Stomach (tissue), 4 donors: ENCODE measurements at regions not wholly inside any gene's neighbourhood (a gene's known extent, or its start where the extent isn't known, plus 50 kb on each side); places are given as distances from the start of the nearest gene placed in this dataset.

ENCODE experiments used
- CTCF ChIP-seq, 7 experiments: fragments of 450-650 bp in 4 of 7; fragments of 200-600 bp in 3 of 7; sonication (generic) in 3 of 7; IDR thresholded peaks; one replicate each; pipeline ENCODE4 v1.5.1; 2016 to 2019; ENCODE audit warnings: antibody characterized with exemption in 7 of 7, control low read depth in 2 of 7, mild to moderate bottlenecking in 1 of 7
- POLR2A ChIP-seq, 4 donors: fragments of 450-650 bp; IDR thresholded peaks; one replicate each; pipeline ENCODE4 v1.6.1; 2016; ENCODE audit warnings: antibody characterized with exemption in 4 of 4, control low read depth in 2 of 4, mild to moderate bottlenecking in 1 of 4, moderate library complexity in 1 of 4

- no peak for TF ChIP-seq POLR2A (IDR thresholded peaks at IDR 0.05)
- TF ChIP-seq CTCF (IDR thresholded peaks at IDR 0.05), result no peak
Measured at GRCh38 chr16:5386989-5387388, 289.4 kb upstream of the EEF2KMT start.
